Hepatocyte (in vitro differentiated cells): ENCODE measurements at regions not wholly inside any gene's neighbourhood (a gene's known extent, or its start where the extent isn't known, plus 50 kb on each side); places are given as distances from the start of the nearest gene placed in this dataset.
"Not testable (repeated sequence)": the region's sequence is repeated elsewhere in the genome, so short reads cannot be mapped to it uniquely, and the experiment has no call there.

Experiments
- DNase-seq: peaks from one replicate; pipeline ENCODE4 v3.0.0-alpha.2; 2016; ENCODE audit warnings: low spot score
- H2AFZ ChIP-seq: fragments of 200-600 bp; sonication (generic); 2 replicates; pipeline ENCODE4 v1.6.0; 2016; ENCODE audit warnings: antibody characterized with exemption, mild to moderate bottlenecking
- H3K27ac ChIP-seq: fragments of 200-600 bp; sonication (generic); 2 replicates; pipeline ENCODE4 v1.5.1; 2016; ENCODE audit warnings: mild to moderate bottlenecking
- H3K27me3 ChIP-seq: fragments of 200-600 bp; sonication (generic); 2 replicates; pipeline ENCODE4 v1.6.1; 2016
- H3K36me3 ChIP-seq: fragments of 200-600 bp; sonication (generic); replicated peaks from 2 replicates; pipeline ENCODE4 v1.5.1; 2016; ENCODE audit warnings: low read depth; ENCODE audit not compliant: insufficient read depth
- H3K4me1 ChIP-seq: fragments of 200-600 bp; sonication (generic); 2 replicates; pipeline ENCODE4 v1.5.1; 2016; ENCODE audit warnings: mild to moderate bottlenecking, moderate library complexity; ENCODE audit not compliant: insufficient read depth
- H3K4me2 ChIP-seq: fragments of 200-600 bp; sonication (generic); 2 replicates; pipeline ENCODE4 v1.6.0; 2016
- H3K4me3 ChIP-seq: fragments of 200-600 bp; sonication (generic); 2 replicates; pipeline ENCODE4 v1.5.1; 2016; ENCODE audit warnings: mild to moderate bottlenecking
- H3K79me2 ChIP-seq: fragments of 200-600 bp; sonication (generic); 2 replicates; pipeline ENCODE4 v1.6.0; 2017; ENCODE audit warnings: mild to moderate bottlenecking
- H3K9me2 ChIP-seq: fragments of 200-600 bp; sonication (generic); replicated peaks from 2 replicates; pipeline ENCODE4 v1.6.0; 2017; ENCODE audit warnings: mild to moderate bottlenecking; ENCODE audit not compliant: insufficient read depth
- H3K9me3 ChIP-seq: fragments of 200-600 bp; sonication (generic); 2 replicates; pipeline ENCODE4 v1.5.1; 2016; ENCODE audit warnings: low read depth, mild to moderate bottlenecking
- H4K20me1 ChIP-seq: fragments of 200-600 bp; sonication (generic); 2 replicates; pipeline ENCODE4 v1.6.0; 2016; ENCODE audit warnings: mild to moderate bottlenecking; ENCODE audit not compliant: insufficient read depth, poor library complexity, severe bottlenecking
- EZH2 ChIP-seq: fragments of 200-600 bp; sonication (generic); IDR thresholded peaks from 2 replicates; pipeline ENCODE4 v1.6.1; 2016; ENCODE audit warnings: antibody characterized with exemption, mild to moderate bottlenecking, borderline replicate concordance
- EZH2phosphoT487 ChIP-seq: fragments of 200-600 bp; sonication (generic); IDR thresholded peaks from one replicate; pipeline ENCODE4 v1.6.1; 2018; ENCODE audit warnings: antibody characterized with exemption, mild to moderate bottlenecking, low read depth, moderate library complexity; ENCODE audit not compliant: unreplicated experiment, severe bottlenecking
- WGBS: methylation state at CpG from one replicate; pipeline ENCODE4 v1.1.6; 2016; ENCODE audit warnings: low lambda C conversion rate; ENCODE audit errors: missing lambda C conversion rate; 5-methylcytosine and 5-hydroxymethylcytosine counted together
- TF ChIP-seq, protein P1 (sequence below): fragments of 200-600 bp; sonication (generic); IDR thresholded peaks from 2 replicates; pipeline ENCODE4 v1.5.1; 2016; ENCODE audit warnings: antibody characterized with exemption, mild to moderate bottlenecking; ENCODE audit not compliant: poor library complexity

- Histone ChIP-seq H3K27ac (peak overlapping the region; percentile 69), H3K4me1 (no peaks in the 10 kb centered on the region), H3K4me3 (no peak overlapping the region), H3K27me3 (no peaks in the 10 kb centered on the region), H2AFZ (no peak overlapping the region), H3K4me2 (no peak overlapping the region), H4K20me1 (no peaks in the 10 kb centered on the region), H3K9me3 (no peaks in the 10 kb centered on the region), H3K36me3 (no peaks in the 10 kb centered on the region), H3K79me2 (no peaks in the 10 kb centered on the region), H3K9me2 (no peaks in the 10 kb centered on the region)
- no peak for DNase-seq
- TF ChIP-seq, protein P1, sequence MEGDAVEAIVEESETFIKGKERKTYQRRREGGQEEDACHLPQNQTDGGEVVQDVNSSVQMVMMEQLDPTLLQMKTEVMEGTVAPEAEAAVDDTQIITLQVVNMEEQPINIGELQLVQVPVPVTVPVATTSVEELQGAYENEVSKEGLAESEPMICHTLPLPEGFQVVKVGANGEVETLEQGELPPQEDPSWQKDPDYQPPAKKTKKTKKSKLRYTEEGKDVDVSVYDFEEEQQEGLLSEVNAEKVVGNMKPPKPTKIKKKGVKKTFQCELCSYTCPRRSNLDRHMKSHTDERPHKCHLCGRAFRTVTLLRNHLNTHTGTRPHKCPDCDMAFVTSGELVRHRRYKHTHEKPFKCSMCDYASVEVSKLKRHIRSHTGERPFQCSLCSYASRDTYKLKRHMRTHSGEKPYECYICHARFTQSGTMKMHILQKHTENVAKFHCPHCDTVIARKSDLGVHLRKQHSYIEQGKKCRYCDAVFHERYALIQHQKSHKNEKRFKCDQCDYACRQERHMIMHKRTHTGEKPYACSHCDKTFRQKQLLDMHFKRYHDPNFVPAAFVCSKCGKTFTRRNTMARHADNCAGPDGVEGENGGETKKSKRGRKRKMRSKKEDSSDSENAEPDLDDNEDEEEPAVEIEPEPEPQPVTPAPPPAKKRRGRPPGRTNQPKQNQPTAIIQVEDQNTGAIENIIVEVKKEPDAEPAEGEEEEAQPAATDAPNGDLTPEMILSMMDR, result no peak
- TF ChIP-seq EZH2phosphoT487 (no peak), EZH2 (no peak)
- WGBS, result 74% methylated on average over 1 of the region's 1 CpG
Measured at GRCh38 chr1:45265244-45265643, 58.8 kb upstream of the ZSWIM5 start.

- no peaks in the 10 kb centered on the region for H3K9me2 ChIP-seq
- no peaks in the 10 kb centered on the region for H3K36me3 ChIP-seq
- WGBS, result 70% methylated on average over 7 of the region's 7 CpGs
- peak overlapping the region; percentile 23 for H3K4me2 ChIP-seq
- no peaks in the 10 kb centered on the region for H3K27me3 ChIP-seq
- no peak overlapping the region for H3K4me3 ChIP-seq
- DNase-seq, result peak; percentile 58
- peak overlapping the region; percentile 2 for H2AFZ ChIP-seq
- peak overlapping the region; percentile 69 for H3K27ac ChIP-seq
- H4K20me1 ChIP-seq, result no peaks in the 10 kb centered on the region
- no peaks in the 10 kb centered on the region for H3K79me2 ChIP-seq
- no peaks in the 10 kb centered on the region for H3K4me1 ChIP-seq
- H3K9me3 ChIP-seq, result no peaks in the 10 kb centered on the region
- TF ChIP-seq, protein P1, result no peak
- no peak for TF ChIP-seq EZH2phosphoT487
- no peak for TF ChIP-seq EZH2
Measured at GRCh38 chr1:45266151-45266801, 59.9 kb upstream of the ZSWIM5 start.

DNA sequence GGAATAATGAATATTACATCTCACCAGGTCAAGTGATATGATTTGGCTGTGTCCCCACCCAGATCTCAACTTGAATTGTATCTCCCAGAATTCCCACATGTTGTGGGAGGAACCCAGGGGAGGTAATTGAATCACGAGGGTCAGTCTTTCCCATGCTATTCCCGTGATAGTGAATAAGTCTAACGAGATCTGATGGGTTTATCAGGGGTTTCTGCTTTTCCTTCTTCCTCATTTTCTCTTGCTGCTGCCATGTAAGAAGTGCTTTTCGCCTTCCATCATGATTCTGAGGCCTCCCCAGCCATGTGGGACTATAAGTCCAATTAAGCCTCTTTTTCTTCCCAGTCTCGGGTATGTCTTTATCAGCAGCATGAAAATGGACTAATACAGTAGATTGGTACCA, 58.4 kb upstream of the HPDL start:
- not testable (repeated sequence) for H3K4me3 ChIP-seq, H4K20me1 ChIP-seq, H2AFZ ChIP-seq, H3K4me1 ChIP-seq, H3K27ac ChIP-seq, H3K4me2 ChIP-seq, H3K27me3 ChIP-seq, H3K79me2 ChIP-seq, H3K9me2 ChIP-seq, DNase-seq, H3K36me3 ChIP-seq, H3K9me3 ChIP-seq
- WGBS, result 86% methylated on average over 5 of the region's 5 CpGs

- not testable (repeated sequence) for H3K79me2 ChIP-seq, H3K4me2 ChIP-seq, H3K4me3 ChIP-seq, H3K36me3 ChIP-seq, H3K27me3 ChIP-seq, H3K9me2 ChIP-seq, DNase-seq, H3K27ac ChIP-seq, H2AFZ ChIP-seq, H3K9me3 ChIP-seq, H4K20me1 ChIP-seq, H3K4me1 ChIP-seq
- 96% methylated on average over 1 of the region's 1 CpG for WGBS
Measured at GRCh38 chr1:45272267-45272666, 54.4 kb upstream of the HPDL start.
